AG10803 (cell line): ENCODE measurements at regions not wholly inside any gene's neighbourhood (a gene's known extent, or its start where the extent isn't known, plus 50 kb on each side); places are given as distances from the start of the nearest gene placed in this dataset.

ENCODE experiments used
- DNase-seq: peaks from one replicate; pipeline ENCODE4 v3.0.0; 2010; ENCODE audit warnings: low read depth
- H3K4me3 ChIP-seq: 2 replicates; pipeline ENCODE4 v1.5.1; 2011; ENCODE audit warnings: mild to moderate bottlenecking, low read length, control low read depth
- CTCF ChIP-seq: conservative IDR thresholded peaks from 2 replicates; pipeline ENCODE4 v1.5.1; 2011; ENCODE audit warnings: mild to moderate bottlenecking, low read length, control low read depth, inconsistent platforms

- no peak for TF ChIP-seq CTCF
- H3K4me3 ChIP-seq = no peak overlapping the region
- DNase-seq = no peak
Measured at GRCh38 chrX:35722128-35722527, 76.0 kb upstream of the MAGEB16 start.

GRCh38 chrX:35726176-35726575 is 72.0 kb upstream of the MAGEB16 start:
- no peak for DNase-seq
- no peak overlapping the region for H3K4me3 ChIP-seq
- no peak for TF ChIP-seq CTCF

- no peak for TF ChIP-seq CTCF
- no peak for DNase-seq
- no peak overlapping the region for H3K4me3 ChIP-seq
Measured at GRCh38 chrX:35728481-35728880, 69.7 kb upstream of the MAGEB16 start.

GRCh38 chrX:35733879-35734278 is 64.3 kb upstream of the MAGEB16 start:
- TF ChIP-seq CTCF = no peak
- no peak for DNase-seq
- no peak overlapping the region for H3K4me3 ChIP-seq

GRCh38 chrX:35741142-35741541 is 57.0 kb upstream of the MAGEB16 start:
- no peak overlapping the region for H3K4me3 ChIP-seq
- no peak for DNase-seq
- no peak for TF ChIP-seq CTCF

- no peak for DNase-seq
- no peak for TF ChIP-seq CTCF
- no peak overlapping the region for H3K4me3 ChIP-seq
Measured at GRCh38 chrX:35743331-35743730, 54.8 kb upstream of the MAGEB16 start.
